ENCODE measurements at regions not wholly inside any gene's neighbourhood (a gene's known extent, or its start where the extent isn't known, plus 50 kb on each side); places are given as distances from the start of the nearest gene placed in this dataset.

DNA sequence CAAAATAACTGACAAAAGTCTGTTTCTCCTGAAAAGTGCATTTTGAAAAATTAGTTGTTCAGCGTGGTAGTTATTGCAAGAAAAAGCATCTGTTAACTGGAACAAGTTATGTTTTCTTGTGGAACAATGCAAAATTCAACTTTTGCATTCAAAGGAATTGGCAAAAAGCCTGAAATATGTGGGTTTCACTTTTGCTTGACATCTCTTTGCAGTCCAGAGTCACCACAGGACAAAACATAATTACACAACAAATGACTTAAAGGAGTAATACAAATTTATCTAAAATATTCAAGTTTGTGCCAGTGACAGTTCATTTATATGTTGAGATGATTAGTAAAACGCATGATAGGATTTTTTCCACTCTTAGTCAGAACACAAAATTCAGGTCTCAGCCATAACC lies 96.3 kb upstream of the P2RY1 start:
- in situ Hi-C loops (cut with MboI; ENCODE audit: low pct_unique_long_range_greater_than_20kb, low sequenced_read_pairs, unreplicated experiment): no loop called here
- TF ChIP-seq, protein P1, sequence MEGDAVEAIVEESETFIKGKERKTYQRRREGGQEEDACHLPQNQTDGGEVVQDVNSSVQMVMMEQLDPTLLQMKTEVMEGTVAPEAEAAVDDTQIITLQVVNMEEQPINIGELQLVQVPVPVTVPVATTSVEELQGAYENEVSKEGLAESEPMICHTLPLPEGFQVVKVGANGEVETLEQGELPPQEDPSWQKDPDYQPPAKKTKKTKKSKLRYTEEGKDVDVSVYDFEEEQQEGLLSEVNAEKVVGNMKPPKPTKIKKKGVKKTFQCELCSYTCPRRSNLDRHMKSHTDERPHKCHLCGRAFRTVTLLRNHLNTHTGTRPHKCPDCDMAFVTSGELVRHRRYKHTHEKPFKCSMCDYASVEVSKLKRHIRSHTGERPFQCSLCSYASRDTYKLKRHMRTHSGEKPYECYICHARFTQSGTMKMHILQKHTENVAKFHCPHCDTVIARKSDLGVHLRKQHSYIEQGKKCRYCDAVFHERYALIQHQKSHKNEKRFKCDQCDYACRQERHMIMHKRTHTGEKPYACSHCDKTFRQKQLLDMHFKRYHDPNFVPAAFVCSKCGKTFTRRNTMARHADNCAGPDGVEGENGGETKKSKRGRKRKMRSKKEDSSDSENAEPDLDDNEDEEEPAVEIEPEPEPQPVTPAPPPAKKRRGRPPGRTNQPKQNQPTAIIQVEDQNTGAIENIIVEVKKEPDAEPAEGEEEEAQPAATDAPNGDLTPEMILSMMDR (IDR thresholded peaks at IDR 0.05; ENCODE audit: extremely low read depth, insufficient read depth, missing control alignments): no peak
- DNase-seq (ENCODE audit: low spot score): no peak

DNA sequence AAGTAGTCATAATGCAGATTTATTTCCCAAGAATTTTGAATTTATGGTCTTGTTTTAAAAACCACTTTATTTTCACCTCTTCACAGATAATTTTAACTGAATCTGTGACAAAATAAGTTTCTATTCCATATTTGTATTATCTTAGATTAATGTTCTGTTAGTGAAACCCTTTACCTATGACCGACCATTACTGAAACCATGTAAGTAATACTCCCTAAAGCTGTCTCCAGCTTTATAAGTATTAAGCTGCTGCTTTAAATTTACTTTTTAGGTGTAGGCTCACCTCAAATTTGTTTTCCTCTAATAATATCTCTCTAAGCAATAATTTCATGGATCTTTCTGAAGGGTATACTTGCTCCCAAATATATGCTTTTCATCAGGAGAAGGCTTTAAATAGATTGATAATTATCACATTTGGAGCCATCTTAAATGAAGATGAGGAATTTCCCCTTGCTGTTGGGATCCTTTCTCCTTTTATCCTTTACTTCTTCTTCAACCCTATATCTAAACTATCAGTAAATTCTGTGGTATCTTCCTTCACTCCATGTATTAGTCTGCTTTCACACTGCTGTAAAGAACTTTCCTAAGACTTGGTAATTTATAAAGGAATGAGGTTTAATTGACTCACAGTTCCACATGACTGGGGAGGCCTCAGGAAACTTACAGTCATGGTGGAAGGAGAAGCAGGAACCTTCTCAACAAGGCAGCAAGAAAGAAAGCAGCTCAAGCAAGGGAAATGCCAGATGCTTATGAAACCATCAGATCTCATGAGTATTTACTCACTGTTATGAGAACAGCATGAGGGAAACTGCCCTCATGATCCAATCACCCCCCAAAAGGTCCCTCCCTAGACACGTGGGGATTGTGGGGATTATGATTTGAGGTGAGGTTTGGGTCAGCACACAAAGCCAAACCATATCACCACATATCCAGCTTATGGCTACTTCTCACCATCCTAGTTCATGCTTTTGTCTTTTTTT lies 92.3 kb upstream of the P2RY1 start:
- TF ChIP-seq, protein P1 (IDR thresholded peaks at IDR 0.05; ENCODE audit: extremely low read depth, insufficient read depth, missing control alignments): no peak
- no peak for DNase-seq (ENCODE audit: low spot score)
- in situ Hi-C loops (cut with MboI; ENCODE audit: low pct_unique_long_range_greater_than_20kb, low sequenced_read_pairs, unreplicated experiment): no loop called here

DNA sequence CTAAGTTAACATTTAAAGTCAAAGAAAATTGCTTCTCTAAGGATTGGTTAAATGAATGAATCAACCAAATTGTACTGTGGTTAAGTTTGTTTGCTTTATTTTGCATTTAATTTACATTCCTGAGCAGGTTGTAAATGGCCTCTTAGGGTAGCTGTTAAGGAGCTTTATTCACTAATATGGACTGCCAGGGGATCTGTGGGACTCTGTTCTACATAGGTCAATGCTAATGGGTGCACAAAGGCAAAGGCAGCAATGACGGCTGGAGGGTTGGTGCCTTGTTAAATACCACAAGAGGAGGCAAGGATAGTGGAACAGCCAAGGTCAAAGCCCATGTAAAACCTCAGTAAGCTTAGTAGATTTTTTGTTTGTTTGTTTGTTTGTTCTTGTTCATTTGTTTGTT lies 89.3 kb upstream of the P2RY1 start:
- DNase-seq (ENCODE audit: low spot score): no peak
- in situ Hi-C loops (cut with MboI; ENCODE audit: low pct_unique_long_range_greater_than_20kb, low sequenced_read_pairs, unreplicated experiment): no loop called here
- TF ChIP-seq, protein P1 (IDR thresholded peaks at IDR 0.05; ENCODE audit: extremely low read depth, insufficient read depth, missing control alignments): no peak

DNA sequence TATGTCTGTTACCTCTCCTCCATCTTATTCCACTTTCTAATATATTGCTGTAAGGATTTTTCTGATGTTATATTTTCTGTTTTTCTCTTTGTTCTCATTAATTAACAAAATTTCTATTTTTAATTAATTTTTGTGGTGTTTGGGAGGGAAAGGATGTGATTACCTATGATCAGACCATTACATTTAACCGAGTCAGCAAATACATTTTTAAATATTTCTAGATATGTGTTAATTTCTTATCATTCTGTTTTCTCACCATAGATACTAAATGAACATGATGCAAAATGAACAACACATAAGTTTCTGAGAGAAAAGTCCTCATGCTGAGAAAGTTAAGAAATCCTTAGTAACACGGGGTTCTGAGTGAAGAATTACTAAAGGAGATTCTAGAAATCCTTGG lies 80.6 kb upstream of the P2RY1 start:
- TF ChIP-seq, protein P1 (IDR thresholded peaks at IDR 0.05; ENCODE audit: extremely low read depth, insufficient read depth, missing control alignments): no peak
- in situ Hi-C loops (cut with MboI; ENCODE audit: low pct_unique_long_range_greater_than_20kb, low sequenced_read_pairs, unreplicated experiment): no loop called here
- no peak for DNase-seq (ENCODE audit: low spot score)

DNA sequence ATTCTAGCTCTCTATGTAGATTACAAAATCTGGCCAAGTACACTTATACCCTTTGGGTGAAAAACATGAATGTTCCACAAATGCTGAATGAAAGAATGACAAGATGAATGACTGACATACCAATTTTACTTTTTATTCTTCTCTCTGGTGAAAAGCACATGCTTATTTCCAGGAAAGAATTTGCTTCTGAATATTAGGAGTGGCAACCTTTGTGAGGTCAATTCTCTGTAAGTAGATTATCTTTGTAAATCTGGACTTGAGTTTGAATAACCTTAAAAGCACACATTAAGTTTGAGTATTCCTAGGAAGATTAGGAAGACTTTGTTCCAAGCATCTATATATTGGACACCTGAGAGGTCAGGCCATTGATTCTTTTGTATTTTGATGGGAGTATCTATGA lies 78.1 kb upstream of the P2RY1 start:
- in situ Hi-C loops (cut with MboI; ENCODE audit: low pct_unique_long_range_greater_than_20kb, low sequenced_read_pairs, unreplicated experiment): no loop called here
- DNase-seq (ENCODE audit: low spot score): no peak
- TF ChIP-seq, protein P1 (IDR thresholded peaks at IDR 0.05; ENCODE audit: extremely low read depth, insufficient read depth, missing control alignments): no peak

DNA sequence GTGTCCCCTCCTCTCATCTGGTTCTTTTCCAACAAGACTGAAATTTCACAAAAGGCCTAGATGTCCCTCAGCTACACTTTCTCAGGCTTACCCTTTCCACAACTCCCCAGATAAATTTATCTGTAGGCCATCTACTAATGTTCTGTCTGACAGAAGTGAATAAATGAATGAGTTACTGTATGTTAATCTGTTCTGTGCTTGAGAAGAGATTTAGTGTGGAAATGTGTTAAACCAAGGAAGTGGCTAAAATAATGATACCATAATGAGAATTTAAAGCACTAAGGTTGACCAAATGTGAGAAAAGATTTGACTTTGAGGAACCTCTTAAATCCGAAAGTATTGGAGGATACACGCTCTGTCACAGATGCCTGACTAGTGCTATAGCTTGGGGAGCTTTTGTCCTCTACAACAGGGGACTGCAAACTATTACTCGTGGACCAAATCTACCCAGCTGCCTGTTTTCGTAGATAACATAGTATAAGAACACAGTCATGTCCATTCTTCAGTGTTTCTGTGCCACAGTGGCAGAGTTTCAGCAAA lies 74.8 kb upstream of the P2RY1 start:
- in situ Hi-C loops (cut with MboI; ENCODE audit: low pct_unique_long_range_greater_than_20kb, low sequenced_read_pairs, unreplicated experiment): no loop called here
- no peak for DNase-seq (ENCODE audit: low spot score)
- TF ChIP-seq, protein P1 (IDR thresholded peaks at IDR 0.05; ENCODE audit: extremely low read depth, insufficient read depth, missing control alignments): no peak
